HAP-1 (cell line): ENCODE measurements at regions not wholly inside any gene's neighbourhood (a gene's known extent, or its start where the extent isn't known, plus 50 kb on each side); places are given as distances from the start of the nearest gene placed in this dataset.

Experiments used
- DNase-seq, 2 experiments: peaks; one replicate each; pipeline ENCODE4 v3.0.0-alpha.2; 2016 to 2020; ENCODE audit warnings: low spot score in 2 of 2
- H3K27me3 ChIP-seq: fragments of 250-450 bp; sonication (Bioruptor Pico); 2 replicates; pipeline ENCODE4 v1.5.1; 2020; ENCODE audit warnings: low read depth, mild to moderate bottlenecking, moderate library complexity
- H3K36me3 ChIP-seq: fragments of 250-450 bp; sonication (Bioruptor Pico); replicated peaks from 2 replicates; pipeline ENCODE4 v1.5.1; 2020; ENCODE audit warnings: mild to moderate bottlenecking
- H3K4me1 ChIP-seq: fragments of 250-450 bp; sonication (Bioruptor Pico); 2 replicates; pipeline ENCODE4 v1.5.1; 2020; ENCODE audit warnings: mild to moderate bottlenecking
- H3K4me3 ChIP-seq: fragments of 250-450 bp; sonication (Bioruptor Pico); 2 replicates; pipeline ENCODE4 v1.5.1; 2020; ENCODE audit warnings: mild to moderate bottlenecking, moderate library complexity
- H3K9me3 ChIP-seq: fragments of 250-450 bp; sonication (Bioruptor Pico); 2 replicates; pipeline ENCODE4 v1.5.1; 2020; ENCODE audit warnings: mild to moderate bottlenecking, moderate library complexity
- in situ Hi-C: fragments of 300-500 bp; cut with MboI; formaldehyde crosslinking; loops from 3 replicates; pipeline ENCODE4 v1.14.3; 2020; ENCODE audit warnings: low sequenced_read_pairs, inconsistent platforms, mixed read lengths

DNA sequence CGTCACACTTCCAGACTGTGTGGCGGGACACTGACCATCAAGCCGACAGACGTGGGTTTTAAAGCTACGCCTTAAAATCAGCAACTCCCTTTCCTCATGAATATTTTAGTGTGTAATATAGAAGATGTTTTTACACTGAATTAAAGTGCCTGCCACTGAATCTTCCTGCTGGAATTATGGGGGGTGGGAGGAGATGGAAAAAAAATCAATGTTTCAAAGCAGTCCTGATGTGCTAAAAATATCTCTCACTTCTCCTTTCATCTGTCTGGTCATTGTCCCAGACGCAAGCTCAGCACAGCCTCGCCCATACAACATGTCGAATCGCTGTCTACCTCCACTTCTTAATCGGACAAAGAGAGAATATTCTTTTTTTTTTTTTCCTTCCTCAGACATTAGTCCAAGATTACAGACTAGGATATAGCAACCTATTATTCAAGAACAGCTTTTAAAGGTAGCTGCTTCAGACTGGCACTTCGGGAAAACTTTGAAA is 165.1 kb upstream of the KLF14 start:
- Histone ChIP-seq H3K4me3 (no peak overlapping the region), H3K9me3 (no peaks in the 10 kb centered on the region), H3K36me3 (no peaks in the 10 kb centered on the region; the same call in 1 of the 2 replicates), H3K4me1 (peaks cover 5% of the 10 kb centered on the region; the same call in 1 of the 2 replicates), H3K27me3 (no peaks in the 10 kb centered on the region)
- no peak for DNase-seq
- in situ Hi-C loops: loop anchor here (5.0 kb wide), 1 partner anchor 143 kb away; no protein-coding TSS in a partner anchor

DNA sequence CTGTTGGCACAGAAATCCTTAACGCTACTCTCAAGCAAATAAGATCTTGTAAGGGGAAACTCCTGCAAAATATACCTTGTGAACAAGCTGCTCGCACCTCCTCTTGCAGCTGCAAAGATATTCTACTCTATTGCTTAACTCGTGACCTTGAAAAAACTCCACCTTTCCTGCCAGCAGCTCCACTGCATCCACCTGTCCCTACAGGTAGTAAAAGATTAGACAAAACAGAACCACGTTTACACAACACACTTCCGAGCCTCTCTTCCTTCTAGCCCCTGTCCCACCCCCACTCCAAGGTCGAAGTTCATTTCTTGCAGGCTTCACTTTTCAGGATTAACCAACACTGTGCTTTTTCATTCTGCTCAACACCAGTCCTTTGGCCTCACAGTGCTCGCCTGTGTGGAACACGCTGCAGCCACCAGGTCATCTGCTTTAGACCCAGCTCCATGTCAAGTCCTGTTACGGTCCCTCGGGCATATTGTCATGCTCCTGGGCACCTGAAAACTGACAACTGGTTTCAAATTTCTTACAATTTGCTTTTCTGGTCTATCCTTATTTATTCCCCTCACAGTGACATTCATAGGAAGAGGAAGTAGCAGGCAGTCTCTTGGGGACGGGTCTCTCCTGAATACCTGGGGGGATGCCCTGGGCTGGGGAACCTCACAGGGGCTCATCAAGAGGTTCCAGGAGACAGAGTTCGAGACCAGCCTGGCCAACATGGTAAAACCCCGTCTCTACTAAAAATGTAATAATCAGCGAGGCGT is 165.8 kb upstream of the KLF14 start:
- Histone ChIP-seq H3K9me3 (no peaks in the 10 kb centered on the region), H3K36me3 (no peaks in the 10 kb centered on the region; the same call in 1 of the 2 replicates), H3K27me3 (no peaks in the 10 kb centered on the region), H3K4me1 (peaks cover 7% of the 10 kb centered on the region; the same call in 1 of the 2 replicates), H3K4me3 (no peak overlapping the region)
- in situ Hi-C loops: loop anchor here (5.0 kb wide), 1 partner anchor 142 kb away; no protein-coding TSS in a partner anchor
- DNase-seq: no peak

DNA sequence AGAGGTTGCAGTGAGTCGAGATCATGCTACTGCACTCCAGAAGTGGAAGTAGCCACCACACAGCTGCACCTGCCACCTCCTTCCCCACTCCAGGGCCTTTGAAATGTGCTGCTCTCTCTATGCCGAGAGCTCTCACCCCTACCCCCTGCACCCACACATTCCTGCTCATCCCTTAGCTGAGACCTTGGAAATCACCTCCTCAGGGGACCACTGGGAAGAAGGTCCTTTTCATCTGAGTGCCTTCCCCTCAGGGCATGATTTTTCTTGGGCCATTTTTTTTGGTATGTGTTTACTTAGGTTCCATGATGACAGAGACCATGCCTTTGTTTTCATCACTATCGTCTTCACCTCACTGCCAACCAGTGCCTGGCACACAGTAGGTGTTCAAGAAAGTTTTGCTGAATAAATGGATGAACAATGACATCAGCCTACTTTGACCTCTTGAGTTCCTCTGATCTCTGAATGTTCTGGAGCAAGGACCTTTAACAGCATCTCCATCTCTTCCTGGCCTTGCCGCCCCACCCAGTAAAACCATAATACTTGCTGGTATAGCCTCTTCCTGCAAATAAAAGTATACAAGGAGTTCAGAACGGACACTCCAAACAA is 166.6 kb upstream of the KLF14 start:
- in situ Hi-C loops: no loop called here
- Histone ChIP-seq H3K9me3 (no peaks in the 10 kb centered on the region), H3K36me3 (no peaks in the 10 kb centered on the region; the same call in 1 of the 2 replicates), H3K4me3 (no peak overlapping the region), H3K4me1 (peaks cover 7% of the 10 kb centered on the region; the same call in 1 of the 2 replicates), H3K27me3 (no peaks in the 10 kb centered on the region)
- DNase-seq: no peak

DNA sequence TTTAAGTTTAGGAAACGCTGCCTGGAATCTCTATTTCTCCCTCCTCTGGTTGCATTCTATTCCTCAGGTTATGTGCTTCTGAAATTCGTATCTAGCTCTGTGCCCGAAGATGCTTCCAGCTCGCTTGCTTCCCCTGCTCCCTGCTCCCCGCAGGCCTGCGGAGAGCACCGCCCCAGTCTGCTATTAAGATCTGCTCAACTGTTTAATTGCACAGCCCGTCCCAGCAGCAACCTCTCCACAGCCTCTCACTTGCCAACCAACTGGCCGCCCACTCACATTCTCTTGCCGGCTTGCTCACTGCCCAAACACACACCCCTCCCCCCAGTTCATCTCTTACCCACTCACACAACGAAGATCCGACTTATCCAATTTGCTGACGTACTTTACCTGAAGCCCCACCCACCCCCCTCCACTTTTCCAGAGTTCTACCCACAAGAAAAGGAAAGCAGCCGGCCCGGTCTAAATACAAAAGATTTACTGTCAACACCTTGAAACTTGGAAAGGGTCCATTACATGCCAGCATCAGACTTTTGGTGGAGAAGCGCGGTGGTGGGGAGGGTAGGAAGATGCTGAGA is 167.3 kb upstream of the KLF14 start:
- in situ Hi-C loops: no loop called here
- no peak for DNase-seq
- Histone ChIP-seq H3K4me1 (peaks cover 7% of the 10 kb centered on the region; the same call in 1 of the 2 replicates), H3K9me3 (no peaks in the 10 kb centered on the region), H3K27me3 (no peaks in the 10 kb centered on the region), H3K36me3 (peaks cover 3% of the 10 kb centered on the region; the same call in 1 of the 2 replicates), H3K4me3 (no peak overlapping the region)

DNA sequence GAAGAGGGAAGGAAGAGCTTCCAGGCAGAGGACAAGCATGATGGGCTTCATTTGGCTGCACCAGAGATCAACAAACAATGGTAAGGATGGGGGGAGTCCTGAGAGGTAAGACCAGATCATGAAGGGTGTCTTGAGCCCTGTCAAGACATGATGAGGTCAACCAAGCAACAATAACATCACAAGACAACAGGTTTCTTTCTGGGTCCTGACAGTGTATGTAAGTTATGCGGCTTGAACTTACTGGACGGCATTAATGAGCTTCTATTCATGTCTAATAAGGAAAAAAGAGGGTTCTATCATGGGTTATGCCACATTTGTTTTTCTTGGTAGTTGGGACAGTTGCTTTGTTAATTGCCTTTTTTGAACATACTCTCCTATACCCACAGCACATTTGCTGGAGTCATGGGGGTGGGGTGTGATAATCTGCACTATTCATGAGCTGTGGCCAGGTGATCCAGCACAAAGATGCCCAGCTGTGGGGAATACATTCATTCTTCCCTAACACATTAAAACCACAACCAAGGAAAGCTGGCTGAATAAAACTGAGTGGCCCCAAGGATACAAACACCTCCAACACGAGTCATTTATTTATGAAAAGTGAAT is 168.8 kb upstream of the KLF14 start:
- Histone ChIP-seq H3K36me3 (peaks cover 3% of the 10 kb centered on the region; the same call in 1 of the 2 replicates), H3K4me3 (no peak overlapping the region), H3K9me3 (no peaks in the 10 kb centered on the region), H3K27me3 (no peaks in the 10 kb centered on the region), H3K4me1 (peaks cover 7% of the 10 kb centered on the region; the same call in 1 of the 2 replicates)
- DNase-seq: no peak
- in situ Hi-C loops: no loop called here

DNA sequence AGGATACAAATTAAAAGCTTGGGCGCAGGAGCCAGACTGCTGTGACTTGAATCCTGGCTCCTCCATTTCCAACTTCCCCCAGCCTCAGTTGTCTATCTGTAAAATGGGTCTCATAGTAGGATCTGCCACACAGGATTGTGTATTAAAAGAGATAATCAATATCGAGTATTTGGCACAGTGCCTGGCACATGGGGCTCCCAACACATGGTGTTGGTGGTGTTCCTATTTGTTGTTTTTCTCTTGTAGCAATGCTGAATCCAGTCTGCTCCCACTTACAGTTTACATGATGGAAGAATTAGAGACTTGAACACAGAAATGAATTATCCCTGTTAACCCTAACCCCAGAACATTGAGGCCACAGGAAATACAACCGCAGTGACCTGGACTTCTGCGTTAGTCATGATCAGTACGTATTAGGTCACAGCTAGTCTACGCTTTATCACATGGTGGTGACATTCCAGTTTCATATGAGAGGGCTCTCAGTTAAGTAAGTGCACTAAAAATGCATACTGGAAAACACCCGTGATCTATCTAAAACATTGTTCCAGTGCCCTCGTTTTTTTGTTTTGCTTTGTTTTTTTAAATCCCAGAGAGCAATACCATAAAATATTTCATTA is 169.5 kb upstream of the KLF14 start:
- in situ Hi-C loops: no loop called here
- Histone ChIP-seq H3K4me3 (no peak overlapping the region), H3K9me3 (no peaks in the 10 kb centered on the region), H3K27me3 (no peaks in the 10 kb centered on the region), H3K36me3 (peaks cover 3% of the 10 kb centered on the region; the same call in 1 of the 2 replicates), H3K4me1 (peaks cover 7% of the 10 kb centered on the region; the same call in 1 of the 2 replicates)
- DNase-seq: no peak

DNA sequence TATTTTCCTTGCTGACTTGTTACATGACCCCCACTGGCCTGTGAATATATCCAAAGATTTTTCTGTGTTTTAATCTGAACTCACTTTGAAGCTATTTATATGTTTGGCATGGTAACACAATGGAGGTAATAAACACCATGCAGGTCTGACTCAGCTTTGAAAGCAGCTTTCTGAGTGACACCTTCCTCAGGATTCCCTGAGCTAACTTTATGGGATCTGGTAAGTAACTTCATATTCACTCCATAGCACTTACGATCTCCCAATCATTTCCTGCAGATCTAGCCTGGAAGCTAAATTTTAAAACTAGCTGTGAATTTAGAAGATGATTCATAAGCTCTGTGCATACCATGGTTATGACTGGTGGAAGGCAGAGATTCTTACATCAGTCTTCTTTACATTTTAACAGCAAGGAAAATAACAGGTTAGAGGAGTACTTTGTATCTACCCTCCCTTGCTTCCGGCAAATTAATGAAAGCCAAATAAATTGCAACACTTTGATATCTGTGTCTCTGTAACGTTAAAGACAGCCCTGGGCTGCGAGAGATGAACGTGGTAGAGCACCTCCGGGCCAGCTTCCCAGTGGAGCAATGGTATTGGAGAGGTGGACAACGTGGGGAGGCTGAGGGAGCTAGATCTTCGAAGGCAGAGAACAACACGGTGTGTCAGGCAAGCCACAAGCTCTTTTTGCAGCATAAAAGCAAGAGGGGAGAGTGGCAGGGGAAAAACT is 170.2 kb upstream of the KLF14 start:
- no peak for DNase-seq
- no peaks in the 10 kb centered on the region for H3K9me3 ChIP-seq
- in situ Hi-C loops: no loop called here
- H3K4me1 ChIP-seq: peaks cover 7% of the 10 kb centered on the region; the same call in 1 of the 2 replicates
- H3K4me3 ChIP-seq: no peak overlapping the region
- H3K36me3 ChIP-seq: 0 out of 2 replicates have a peak, but pooled peaks cover 3% of the 10 kb centered on the region
- H3K27me3 ChIP-seq: no peaks in the 10 kb centered on the region

DNA sequence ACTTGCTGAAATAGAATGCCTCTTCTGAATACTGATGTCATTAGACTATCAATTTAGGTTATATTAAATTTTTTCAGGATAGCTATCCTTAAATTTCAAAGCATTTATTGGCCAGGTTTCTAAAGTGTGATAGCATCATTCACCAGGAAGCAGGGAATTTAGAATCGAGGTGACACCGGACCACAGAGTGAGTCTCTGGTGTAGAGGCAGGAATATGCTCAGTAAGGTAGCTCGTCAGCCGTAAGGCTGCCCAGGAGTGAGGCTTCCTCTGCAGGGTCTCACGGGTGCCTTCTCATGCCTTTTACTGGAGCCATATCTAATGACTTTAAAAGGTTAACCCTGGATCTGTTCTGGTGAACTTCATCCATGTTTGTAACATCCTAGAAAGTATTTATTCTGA is 170.8 kb upstream of the KLF14 start:
- peaks cover 7% of the 10 kb centered on the region; the same call in 1 of the 2 replicates for H3K4me1 ChIP-seq
- no peaks in the 10 kb centered on the region for H3K27me3 ChIP-seq
- in situ Hi-C loops: no loop called here
- 0 out of 2 replicates have a peak, but pooled peaks cover 3% of the 10 kb centered on the region for H3K36me3 ChIP-seq
- no peaks in the 10 kb centered on the region for H3K9me3 ChIP-seq
- H3K4me3 ChIP-seq: no peak overlapping the region
- no peak for DNase-seq

DNA sequence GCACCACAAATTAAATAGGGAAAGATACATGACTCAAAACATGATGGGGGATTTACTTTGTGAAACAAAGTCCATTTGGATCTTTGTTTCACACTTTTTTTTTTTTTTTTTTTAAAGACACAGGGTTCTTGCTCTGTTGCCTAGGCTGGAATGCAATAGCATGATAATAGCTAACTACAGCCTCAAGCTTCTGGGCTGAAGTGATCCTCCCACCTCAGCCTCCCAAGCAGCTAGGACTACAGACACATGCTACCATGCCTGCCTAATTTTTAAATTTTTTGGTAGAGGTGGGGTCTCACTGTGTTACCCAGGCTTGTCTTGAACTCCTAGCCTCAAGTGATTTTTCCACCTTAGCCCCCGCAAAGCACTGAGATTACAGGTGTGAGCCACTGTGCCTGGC is 172.6 kb upstream of the KLF14 start:
- DNase-seq: no peak
- Histone ChIP-seq H3K4me1 (peaks cover 17% of the 10 kb centered on the region), H3K36me3 (peaks cover 3% of the 10 kb centered on the region; the same call in 1 of the 2 replicates), H3K4me3 (no peak overlapping the region), H3K27me3 (no peaks in the 10 kb centered on the region), H3K9me3 (no peaks in the 10 kb centered on the region)
- in situ Hi-C loops: no loop called here

DNA sequence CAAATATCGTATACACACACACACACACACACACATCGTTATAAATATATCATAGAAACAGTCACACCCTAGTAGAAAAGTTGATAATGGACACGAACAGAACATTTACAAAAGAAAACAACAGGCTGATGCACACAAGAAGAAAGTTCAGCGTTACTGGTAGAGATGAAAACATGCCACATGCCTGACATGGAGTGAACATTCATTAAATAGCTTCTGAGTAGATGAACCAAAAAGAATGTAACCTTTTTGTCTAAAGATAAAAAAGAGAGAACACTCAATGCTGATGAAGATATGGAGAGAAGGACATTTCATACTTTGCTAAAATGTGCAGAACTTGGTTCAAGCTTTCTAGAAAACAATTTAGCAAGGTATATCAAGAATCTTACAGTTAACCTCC is 173.4 kb upstream of the KLF14 start:
- no peak overlapping the region for H3K4me3 ChIP-seq
- in situ Hi-C loops: no loop called here
- H3K27me3 ChIP-seq: no peaks in the 10 kb centered on the region
- DNase-seq: no peak
- H3K4me1 ChIP-seq: peaks cover 25% of the 10 kb centered on the region
- no peaks in the 10 kb centered on the region for H3K9me3 ChIP-seq
- H3K36me3 ChIP-seq: peaks cover 3% of the 10 kb centered on the region; the same call in 1 of the 2 replicates

DNA sequence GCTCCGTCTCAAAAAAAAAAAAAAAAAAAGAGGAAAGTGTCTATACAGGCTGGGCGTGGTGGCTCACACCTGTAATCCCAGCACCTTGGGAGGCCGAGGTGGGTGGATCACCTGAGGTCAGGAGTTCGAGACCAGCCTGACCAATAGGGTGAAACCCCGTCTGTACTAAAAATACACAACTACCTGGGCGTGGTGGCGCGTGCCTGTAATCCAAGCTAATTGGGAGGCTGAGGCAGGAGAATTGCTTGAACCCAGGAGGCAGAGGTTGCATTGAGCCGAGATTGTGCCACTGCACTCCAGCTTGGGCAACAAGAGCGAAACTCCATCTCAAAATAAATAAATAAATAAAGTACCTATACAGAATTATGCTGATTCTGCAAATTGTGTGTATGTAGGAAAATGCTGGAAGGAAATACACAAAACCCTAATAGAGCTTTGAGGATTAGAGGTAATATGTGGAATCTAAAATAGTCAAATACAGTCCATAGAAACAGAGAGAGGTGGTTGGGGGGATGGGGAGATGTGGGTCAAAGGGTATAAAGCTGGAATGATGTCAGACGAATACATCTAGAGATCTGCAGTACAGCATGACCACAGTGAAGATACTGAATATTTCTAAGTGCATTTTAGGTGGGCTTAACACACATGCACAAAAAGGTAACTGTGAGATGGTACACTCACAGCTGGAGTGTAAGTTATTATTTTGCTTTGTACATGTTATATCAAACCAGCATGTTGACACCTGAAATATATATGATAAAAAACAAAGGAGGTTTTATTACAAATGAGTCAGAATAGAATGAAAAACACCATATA is 174.5 kb upstream of the KLF14 start:
- no peak overlapping the region for H3K4me3 ChIP-seq
- peaks cover 3% of the 10 kb centered on the region; the same call in 1 of the 2 replicates for H3K36me3 ChIP-seq
- peaks cover 35% of the 10 kb centered on the region for H3K4me1 ChIP-seq
- in situ Hi-C loops: no loop called here
- H3K27me3 ChIP-seq: no peaks in the 10 kb centered on the region
- H3K9me3 ChIP-seq: no peaks in the 10 kb centered on the region
- no peak for DNase-seq
